ENCODE measurements at regions not wholly inside any gene's neighbourhood (a gene's known extent, or its start where the extent isn't known, plus 50 kb on each side); places are given as distances from the start of the nearest gene placed in this dataset.
"Not testable (repeated sequence)": the region's sequence is repeated elsewhere in the genome, so short reads cannot be mapped to it uniquely, and the experiment has no call there.

DNA sequence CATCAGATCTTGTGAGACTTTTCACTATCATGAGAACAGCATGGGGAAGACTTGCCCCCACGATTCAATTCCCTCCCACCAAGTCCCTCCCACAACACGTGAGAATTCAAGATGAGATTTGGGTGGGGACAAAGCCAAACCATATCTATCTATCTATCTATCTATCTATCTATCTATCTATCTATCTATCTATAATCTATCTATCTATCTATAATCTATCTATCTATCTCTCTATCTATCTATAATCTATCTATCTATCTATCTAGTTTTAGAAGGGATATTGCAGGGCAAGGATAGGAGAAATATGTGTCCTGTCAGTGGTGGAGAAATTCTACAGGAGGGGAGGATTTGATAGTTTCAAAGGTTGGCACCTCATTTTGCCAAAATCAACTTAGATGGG lies 279.8 kb upstream of the PROK2 start:
- TF ChIP-seq EZH2 (IDR thresholded peaks at IDR 0.05; ENCODE audit: borderline replicate concordance, low read depth, low read length, severe bottlenecking); POLR2A (IDR thresholded peaks at IDR 0.05; ENCODE audit: low read depth, low read length); POLR2AphosphoS5 (IDR thresholded peaks at IDR 0.05; ENCODE audit: insufficient read depth, low read depth, low read length); JUN (IDR thresholded peaks at IDR 0.05; ENCODE audit: borderline replicate concordance, insufficient read depth, insufficient read length, low read depth): not testable (repeated sequence)
- TF ChIP-seq, protein P1, sequence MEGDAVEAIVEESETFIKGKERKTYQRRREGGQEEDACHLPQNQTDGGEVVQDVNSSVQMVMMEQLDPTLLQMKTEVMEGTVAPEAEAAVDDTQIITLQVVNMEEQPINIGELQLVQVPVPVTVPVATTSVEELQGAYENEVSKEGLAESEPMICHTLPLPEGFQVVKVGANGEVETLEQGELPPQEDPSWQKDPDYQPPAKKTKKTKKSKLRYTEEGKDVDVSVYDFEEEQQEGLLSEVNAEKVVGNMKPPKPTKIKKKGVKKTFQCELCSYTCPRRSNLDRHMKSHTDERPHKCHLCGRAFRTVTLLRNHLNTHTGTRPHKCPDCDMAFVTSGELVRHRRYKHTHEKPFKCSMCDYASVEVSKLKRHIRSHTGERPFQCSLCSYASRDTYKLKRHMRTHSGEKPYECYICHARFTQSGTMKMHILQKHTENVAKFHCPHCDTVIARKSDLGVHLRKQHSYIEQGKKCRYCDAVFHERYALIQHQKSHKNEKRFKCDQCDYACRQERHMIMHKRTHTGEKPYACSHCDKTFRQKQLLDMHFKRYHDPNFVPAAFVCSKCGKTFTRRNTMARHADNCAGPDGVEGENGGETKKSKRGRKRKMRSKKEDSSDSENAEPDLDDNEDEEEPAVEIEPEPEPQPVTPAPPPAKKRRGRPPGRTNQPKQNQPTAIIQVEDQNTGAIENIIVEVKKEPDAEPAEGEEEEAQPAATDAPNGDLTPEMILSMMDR (IDR thresholded peaks at IDR 0.05; ENCODE audit: extremely low read depth in 1 of 2, insufficient read depth in 1 of 2, low read depth in 1 of 2, low read length in 2 of 2), result not testable (repeated sequence)
- TF ChIP-seq, protein P2, sequence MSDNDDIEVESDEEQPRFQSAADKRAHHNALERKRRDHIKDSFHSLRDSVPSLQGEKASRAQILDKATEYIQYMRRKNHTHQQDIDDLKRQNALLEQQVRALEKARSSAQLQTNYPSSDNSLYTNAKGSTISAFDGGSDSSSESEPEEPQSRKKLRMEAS (IDR thresholded peaks at IDR 0.05; ENCODE audit: insufficient read depth, insufficient read length), result not testable (repeated sequence)

All from endothelial cell of umbilical vein (primary cell).